Nephron progenitor cell (in vitro differentiated cells): ENCODE measurements at regions not wholly inside any gene's neighbourhood (a gene's known extent, or its start where the extent isn't known, plus 50 kb on each side); places are given as distances from the start of the nearest gene placed in this dataset.

Experiments used
- DNase-seq: peaks from one replicate; pipeline ENCODE4 v3.0.0; 2021
- H3K27ac Mint-ChIP-seq: 2 replicates; pipeline ENCODE4 v1.8.0; 2021; ENCODE audit warnings: mild to moderate bottlenecking, moderate library complexity, mixed read lengths
- H3K27me3 Mint-ChIP-seq: 2 replicates; pipeline ENCODE4 v1.8.0; 2021; ENCODE audit warnings: mild to moderate bottlenecking, low read depth, mixed read lengths; ENCODE audit not compliant: poor library complexity
- H3K36me3 Mint-ChIP-seq: 2 replicates; pipeline ENCODE4 v1.8.0; 2021; ENCODE audit warnings: low read depth, mixed read lengths
- H3K4me1 Mint-ChIP-seq: 2 replicates; pipeline ENCODE4 v1.8.0; 2021; ENCODE audit warnings: mixed read lengths
- H3K4me3 Mint-ChIP-seq: 2 replicates; pipeline ENCODE4 v1.8.0; 2021; ENCODE audit warnings: mild to moderate bottlenecking, moderate library complexity, mixed read lengths
- H3K9me3 Mint-ChIP-seq: 2 replicates; pipeline ENCODE4 v1.8.0; 2021; ENCODE audit warnings: mild to moderate bottlenecking, moderate library complexity, mixed read lengths
- TF ChIP-seq, protein P1 (sequence below): fragments of 200-600 bp; sonication (generic); IDR thresholded peaks from 2 replicates; pipeline ENCODE4 v1.5.0; 2021; ENCODE audit warnings: antibody characterized with exemption

DNA sequence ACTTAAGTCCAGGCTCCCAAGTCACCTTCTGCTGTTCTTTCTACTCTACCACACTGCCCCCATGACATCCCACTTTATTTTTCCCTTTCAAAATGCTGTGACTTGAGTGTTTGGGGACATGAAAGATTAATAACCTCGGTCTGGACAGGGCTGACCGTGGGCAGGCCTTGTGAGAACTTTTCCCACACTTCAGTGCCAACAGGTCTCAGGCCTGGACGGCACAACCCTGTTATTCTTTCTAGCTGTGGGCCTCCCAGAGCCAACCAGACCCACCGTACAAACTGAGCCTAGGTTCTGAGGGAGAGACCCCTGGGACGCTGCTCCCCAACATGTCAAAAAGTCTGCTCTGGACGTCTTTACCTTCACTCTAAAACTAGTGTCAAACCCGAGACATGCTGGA lies 153.4 kb downstream of the CEP120 start:
- Mint-ChIP-seq H3K4me3 (no peak overlapping the region), H3K36me3 (no peaks in the 10 kb centered on the region), H3K9me3 (peaks cover 4% of the 10 kb centered on the region), H3K4me1 (peaks cover 5% of the 10 kb centered on the region), H3K27ac (peak overlapping the region; percentile 16), H3K27me3 (no peaks in the 10 kb centered on the region)
- TF ChIP-seq, protein P1, sequence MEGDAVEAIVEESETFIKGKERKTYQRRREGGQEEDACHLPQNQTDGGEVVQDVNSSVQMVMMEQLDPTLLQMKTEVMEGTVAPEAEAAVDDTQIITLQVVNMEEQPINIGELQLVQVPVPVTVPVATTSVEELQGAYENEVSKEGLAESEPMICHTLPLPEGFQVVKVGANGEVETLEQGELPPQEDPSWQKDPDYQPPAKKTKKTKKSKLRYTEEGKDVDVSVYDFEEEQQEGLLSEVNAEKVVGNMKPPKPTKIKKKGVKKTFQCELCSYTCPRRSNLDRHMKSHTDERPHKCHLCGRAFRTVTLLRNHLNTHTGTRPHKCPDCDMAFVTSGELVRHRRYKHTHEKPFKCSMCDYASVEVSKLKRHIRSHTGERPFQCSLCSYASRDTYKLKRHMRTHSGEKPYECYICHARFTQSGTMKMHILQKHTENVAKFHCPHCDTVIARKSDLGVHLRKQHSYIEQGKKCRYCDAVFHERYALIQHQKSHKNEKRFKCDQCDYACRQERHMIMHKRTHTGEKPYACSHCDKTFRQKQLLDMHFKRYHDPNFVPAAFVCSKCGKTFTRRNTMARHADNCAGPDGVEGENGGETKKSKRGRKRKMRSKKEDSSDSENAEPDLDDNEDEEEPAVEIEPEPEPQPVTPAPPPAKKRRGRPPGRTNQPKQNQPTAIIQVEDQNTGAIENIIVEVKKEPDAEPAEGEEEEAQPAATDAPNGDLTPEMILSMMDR: no peak
- no peak for DNase-seq

DNA sequence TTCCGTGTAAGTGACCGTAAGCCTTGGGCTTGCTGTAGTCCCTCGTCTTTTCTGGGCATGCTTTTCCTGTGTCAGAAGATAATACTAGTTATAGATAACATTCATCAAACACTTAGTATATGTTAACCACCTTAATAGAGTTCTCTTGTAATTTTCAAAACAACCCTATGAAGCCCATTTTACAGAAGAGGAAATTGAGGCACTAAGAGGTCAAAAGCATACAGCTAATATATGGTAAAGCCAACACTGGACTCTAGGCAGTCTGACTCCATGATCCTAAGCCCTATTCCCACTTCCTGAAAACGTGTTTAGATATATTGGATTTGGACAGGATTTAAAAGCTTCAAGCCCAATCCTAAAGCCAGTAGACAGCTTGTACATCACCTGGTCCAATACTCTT lies 153.8 kb downstream of the CEP120 start:
- Mint-ChIP-seq H3K4me3 (no peak overlapping the region), H3K36me3 (no peaks in the 10 kb centered on the region), H3K9me3 (peaks cover 4% of the 10 kb centered on the region), H3K4me1 (peaks cover 5% of the 10 kb centered on the region), H3K27me3 (no peaks in the 10 kb centered on the region), H3K27ac (no peak overlapping the region)
- DNase-seq: no peak
- TF ChIP-seq, protein P1: no peak

DNA sequence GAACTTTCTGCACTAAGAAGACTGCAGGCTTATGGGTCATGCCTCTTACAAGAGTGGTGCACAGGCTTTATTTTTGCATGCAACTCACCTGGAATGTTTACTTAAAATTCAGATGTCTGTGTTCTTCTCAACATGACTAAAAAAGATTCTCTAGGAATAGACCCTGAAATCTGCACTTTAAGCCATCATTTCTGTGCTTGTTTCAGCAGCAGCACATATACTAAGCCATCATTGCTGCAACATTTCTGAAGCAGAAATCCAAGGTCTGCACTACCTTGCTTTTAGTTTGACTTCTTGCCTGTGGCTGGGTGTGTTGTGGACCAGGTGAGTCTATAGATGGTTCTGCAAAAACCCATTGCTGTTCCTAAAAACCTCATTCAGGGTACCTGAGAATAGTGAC lies 156.8 kb downstream of the CEP120 start:
- Mint-ChIP-seq H3K27me3 (no peaks in the 10 kb centered on the region), H3K4me1 (peaks cover 5% of the 10 kb centered on the region), H3K4me3 (no peak overlapping the region), H3K27ac (no peak overlapping the region), H3K36me3 (no peaks in the 10 kb centered on the region), H3K9me3 (peaks cover 4% of the 10 kb centered on the region)
- no peak for DNase-seq
- TF ChIP-seq, protein P1: no peak

DNA sequence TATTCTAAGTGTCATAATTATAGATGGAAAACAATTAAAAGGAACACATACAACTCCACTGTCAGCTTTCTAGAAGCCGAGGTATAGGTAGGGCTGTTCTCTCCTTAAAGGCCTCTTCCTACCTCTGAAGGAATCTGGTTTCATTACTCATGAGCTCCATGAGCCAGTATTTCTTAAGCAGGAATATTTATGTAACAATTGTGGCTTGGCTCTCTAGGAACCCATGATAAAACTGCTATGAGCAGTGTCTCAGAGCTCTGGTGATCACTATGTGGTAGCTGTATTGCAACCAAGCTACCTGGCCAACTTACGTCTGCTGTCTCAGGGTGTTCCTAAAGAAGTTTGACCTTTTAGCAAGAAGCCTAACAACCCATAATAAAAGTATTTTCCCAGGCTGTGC lies 157.7 kb downstream of the CEP120 start:
- TF ChIP-seq, protein P1: no peak
- H3K27me3 Mint-ChIP-seq: no peaks in the 10 kb centered on the region
- H3K4me3 Mint-ChIP-seq: no peak overlapping the region
- peaks cover 5% of the 10 kb centered on the region for H3K4me1 Mint-ChIP-seq
- no peak overlapping the region for H3K27ac Mint-ChIP-seq
- DNase-seq: no peak
- no peaks in the 10 kb centered on the region for H3K36me3 Mint-ChIP-seq
- peaks cover 4% of the 10 kb centered on the region for H3K9me3 Mint-ChIP-seq

DNA sequence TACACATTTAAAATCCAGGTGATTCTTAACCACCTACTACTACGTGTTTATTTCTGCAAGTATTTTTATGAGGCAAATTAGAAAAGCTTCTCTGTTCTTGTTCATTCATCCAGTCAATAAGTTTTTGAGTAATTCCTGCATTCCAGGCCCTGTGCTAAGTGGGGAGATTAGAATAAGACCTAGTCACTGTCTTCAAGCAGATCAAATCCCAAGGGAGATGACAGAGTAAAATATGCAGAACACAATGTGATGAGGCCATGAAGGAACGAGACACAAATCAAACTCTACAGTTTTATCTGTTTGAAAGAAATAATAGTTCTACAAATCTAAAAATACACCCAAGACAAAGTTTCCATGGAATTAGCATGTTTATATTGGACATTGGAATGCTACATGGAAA lies 158.8 kb downstream of the CEP120 start:
- Mint-ChIP-seq H3K4me3 (no peak overlapping the region), H3K36me3 (no peaks in the 10 kb centered on the region), H3K27me3 (no peaks in the 10 kb centered on the region), H3K9me3 (peaks cover 4% of the 10 kb centered on the region), H3K4me1 (no peaks in the 10 kb centered on the region), H3K27ac (no peak overlapping the region)
- TF ChIP-seq, protein P1: no peak
- DNase-seq: no peak

DNA sequence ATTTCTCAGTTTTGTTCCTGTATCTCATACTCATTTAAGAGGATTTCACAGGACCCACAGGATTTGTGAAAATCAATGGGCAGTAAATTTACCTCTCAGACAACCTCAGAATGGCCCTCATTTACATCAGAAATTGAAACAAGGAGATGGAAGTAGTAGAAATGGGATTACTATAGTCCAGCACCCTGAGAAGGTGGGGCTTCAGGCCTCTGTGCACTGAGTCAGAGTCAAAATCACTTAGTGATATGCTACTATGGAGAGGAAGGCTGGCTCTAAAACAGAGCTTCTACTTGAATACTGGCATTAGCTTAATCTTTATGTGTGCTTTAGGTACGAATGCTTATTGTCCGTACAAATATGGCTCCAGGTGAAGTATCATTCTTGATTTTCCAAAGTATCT lies 159.3 kb downstream of the CEP120 start:
- H3K9me3 Mint-ChIP-seq: peaks cover 4% of the 10 kb centered on the region
- H3K27me3 Mint-ChIP-seq: no peaks in the 10 kb centered on the region
- H3K4me3 Mint-ChIP-seq: no peak overlapping the region
- no peak for DNase-seq
- H3K27ac Mint-ChIP-seq: no peak overlapping the region
- TF ChIP-seq, protein P1: no peak
- H3K4me1 Mint-ChIP-seq: no peaks in the 10 kb centered on the region
- no peaks in the 10 kb centered on the region for H3K36me3 Mint-ChIP-seq
